ENCODE measurements at regions not wholly inside any gene's neighbourhood (a gene's known extent, or its start where the extent isn't known, plus 50 kb on each side); places are given as distances from the start of the nearest gene placed in this dataset.
"Not testable (repeated sequence)": the region's sequence is repeated elsewhere in the genome, so short reads cannot be mapped to it uniquely, and the experiment has no call there.

DNA sequence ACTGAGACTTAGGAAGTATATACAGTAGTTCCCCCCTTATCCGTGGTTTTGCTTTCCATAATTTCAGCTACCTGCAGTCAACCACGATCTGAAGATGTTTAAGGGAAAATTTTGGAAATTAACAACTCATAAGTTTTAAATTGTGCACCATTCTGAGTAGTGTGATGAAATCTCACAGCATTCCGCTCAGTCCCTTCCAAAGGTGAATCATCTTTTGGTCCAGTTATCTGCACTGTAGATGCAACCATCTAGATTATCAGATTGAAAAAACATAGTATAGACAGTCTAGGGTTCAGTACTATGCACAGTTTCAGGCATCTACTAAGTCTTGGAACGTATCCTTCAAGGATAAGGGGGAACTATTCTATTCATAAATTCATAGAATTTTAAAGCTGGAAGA lies 109.0 kb downstream of the ANXA3 start:
- peak; percentile 21 for DNase-seq

DNA sequence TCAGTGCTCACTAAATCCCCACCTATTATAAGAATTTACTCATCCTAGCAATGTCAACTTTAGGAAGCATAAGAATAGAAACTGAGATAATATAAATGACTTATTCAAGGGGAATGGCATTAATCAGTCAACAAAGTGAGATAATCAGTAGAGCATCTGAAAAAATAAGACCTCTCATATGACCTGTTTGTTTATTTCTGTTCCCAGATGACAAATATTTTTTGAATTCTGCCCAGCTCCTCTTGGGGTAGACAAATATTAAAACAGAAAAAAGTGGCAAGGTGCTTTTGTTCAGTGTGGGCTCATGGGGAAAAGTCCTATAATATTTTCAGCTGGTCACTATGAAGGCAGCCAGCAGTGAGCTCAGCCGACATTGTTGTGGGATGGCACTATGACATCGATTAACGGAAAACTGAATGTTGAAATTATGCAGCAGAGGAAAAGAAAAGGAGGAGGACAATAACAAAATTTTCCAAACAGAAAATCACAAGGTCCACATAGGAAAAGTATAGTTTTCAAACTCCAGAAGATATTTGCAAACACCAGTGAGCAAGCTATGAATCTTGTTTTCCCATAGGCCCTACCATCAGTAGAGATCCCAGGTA lies 109.6 kb downstream of the ANXA3 start:
- DNase-seq = no peak

DNA sequence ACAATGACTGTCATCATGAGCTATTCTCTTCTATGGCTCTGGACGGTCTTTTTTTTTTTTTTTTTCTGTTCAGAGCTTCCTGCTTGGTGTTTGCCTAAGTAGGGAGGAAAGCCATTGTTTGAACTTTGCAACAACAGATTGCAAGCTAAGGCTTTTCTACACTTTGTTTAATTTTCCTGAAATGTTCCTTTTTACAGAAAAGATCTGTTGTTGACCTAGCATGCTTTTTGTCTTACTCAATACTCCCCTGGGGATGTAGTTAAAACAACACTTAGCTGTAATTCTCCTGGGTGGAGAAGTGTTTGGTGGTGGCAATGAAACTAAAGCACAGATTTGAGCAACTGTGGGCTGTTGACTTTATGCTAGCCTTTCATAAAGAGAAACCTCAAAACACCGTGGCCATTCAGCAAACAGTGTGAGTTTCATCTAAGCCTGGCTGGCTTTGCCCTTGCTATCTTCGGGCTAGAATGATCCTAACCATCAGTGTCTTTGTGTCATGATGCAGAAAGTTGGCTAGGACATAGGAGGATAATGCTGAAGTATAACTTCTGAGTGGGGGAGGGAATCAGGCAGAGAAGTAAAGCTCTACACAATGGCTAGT lies 110.5 kb downstream of the ANXA3 start:
- peak; percentile 82 for DNase-seq

DNA sequence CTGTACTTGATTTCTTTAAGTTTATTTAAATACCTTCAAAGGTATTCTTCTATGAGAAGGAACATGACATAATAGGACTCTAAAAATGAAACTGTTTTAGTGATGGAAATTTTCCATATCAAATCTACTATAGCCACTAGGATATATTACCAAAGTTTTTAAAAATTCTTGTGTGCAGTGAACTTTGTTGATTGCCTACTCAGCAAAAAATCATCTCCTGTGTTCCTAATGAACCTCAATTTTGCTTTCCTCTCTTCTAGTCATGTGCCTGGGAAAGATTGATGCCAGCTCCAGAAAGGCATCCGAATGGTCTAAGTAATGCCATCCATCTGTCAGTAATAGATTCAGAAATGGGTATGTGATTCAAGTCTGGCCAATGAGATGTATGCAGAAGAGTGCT lies 111.1 kb downstream of the ANXA3 start:
- DNase-seq = no peak

- not testable (repeated sequence) for DNase-seq
Measured at GRCh38 chr4:78664296-78664695, 111.9 kb upstream of the BMP2K start.

- DNase-seq = no peak
Measured at GRCh38 chr4:78665216-78665770, 110.9 kb upstream of the BMP2K start.

DNA sequence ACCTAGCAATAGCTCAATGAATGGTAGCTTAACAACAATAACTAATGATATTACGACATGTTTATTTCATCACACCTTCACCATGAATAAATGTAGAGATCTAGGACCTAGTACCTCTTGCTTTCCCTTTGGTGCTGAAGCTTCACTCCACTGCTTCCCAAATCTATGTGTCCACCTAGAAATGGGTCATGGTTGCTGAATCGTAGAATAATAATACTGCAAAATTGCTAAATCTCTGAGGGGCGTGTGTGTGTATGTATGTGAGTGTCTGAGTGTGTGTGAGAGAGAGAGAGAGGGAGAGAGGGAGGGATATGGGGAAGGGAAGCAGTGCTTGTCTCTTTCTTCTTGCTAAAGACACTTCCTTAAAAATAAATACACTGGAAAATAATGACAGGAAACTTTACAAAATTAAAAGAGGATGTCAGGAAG lies 109.3 kb upstream of the BMP2K start:
- no peak for DNase-seq

- DNase-seq = no peak
Measured at GRCh38 chr4:78667325-78667724, 108.8 kb upstream of the BMP2K start.

- DNase-seq = no peak
Measured at GRCh38 chr4:78667764-78668163, 108.4 kb upstream of the BMP2K start.

- DNase-seq = no peak
Measured at GRCh38 chr4:78669453-78669852, 106.7 kb upstream of the BMP2K start.

DNA sequence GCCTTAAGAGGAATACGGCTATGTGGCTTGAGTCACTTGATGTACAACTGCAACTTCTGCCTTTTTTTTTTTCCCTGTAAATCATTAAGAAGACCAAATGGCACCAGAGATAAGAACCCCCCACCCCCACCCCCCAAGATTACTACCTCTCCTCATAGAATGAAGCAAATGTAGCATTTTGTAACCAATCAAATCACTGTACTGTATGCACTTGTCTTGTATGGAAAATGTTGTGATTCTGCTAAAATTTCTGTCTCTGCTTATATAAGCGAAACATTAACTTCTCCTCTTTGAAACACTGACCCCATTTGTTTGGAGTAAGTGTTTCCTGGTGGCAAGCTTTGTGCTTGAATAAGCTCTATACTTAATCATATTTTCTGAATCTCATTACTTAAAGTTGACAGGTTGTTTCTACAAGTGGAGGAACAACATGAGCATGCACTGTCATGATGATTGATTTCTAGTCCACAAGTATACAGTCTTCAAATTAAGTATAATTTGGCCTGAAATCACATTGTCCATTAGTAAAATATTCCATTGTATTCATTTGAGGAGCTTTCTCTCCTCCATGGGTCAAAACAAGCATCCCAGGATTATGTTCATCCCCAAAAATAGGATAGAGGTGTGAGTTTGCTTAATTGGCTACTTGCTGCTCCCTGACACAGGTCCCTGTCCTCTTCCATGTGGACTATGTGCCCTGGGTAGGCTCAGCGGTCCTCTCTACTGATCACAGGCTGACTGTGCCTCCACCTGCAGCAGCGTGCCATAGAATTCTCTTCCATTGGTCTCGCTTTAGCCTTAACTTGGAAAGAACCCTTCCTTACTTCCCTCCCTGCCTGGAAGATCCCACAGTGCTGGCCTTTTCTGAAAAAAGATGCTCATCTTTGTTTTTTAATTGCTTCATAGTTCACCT lies 104.0 kb upstream of the BMP2K start:
- no peak for DNase-seq

- no peak for DNase-seq
Measured at GRCh38 chr4:78673337-78673736, 102.8 kb upstream of the BMP2K start.

DNA sequence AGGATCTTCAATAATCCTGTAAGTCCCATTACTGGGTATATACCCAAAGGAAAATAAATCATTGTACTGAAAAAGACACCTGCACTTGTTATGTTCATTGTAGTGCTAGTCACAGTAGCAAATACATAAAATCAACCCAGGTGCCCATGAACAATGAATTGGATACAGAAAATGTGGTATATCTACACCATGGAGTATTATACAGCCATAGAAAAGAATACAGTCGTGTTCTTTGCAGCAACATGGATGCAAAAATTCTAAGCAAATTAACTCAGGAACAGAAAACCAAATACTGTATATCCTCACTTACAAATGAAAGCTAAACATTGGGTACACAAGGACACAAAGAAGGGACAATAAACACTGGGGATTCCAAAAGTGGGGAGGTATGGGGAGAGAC lies 100.8 kb upstream of the BMP2K start:
- DNase-seq = no peak

DNA sequence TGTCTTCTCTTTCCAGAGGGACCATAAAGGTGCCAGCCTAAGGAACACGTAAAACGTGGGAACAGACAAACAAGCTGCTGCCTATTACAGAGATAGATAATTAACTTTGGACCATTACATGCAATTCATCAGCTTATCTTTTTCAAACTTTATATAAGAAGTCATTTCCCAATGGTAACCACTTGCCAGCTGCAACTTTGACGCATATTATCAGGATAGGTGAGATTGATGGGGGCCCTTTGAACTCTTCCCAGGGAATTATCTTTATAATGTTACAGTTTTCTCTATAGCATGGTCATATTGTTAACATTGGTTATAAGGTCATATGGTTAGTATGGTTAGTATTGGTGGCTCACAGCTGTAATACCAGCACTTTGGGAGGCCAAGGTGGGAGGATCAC lies 94.1 kb upstream of the BMP2K start:
- DNase-seq = no peak

GRCh38 chr4:78683352-78683751 lies 92.8 kb upstream of the BMP2K start:
- DNase-seq = no peak

DNA sequence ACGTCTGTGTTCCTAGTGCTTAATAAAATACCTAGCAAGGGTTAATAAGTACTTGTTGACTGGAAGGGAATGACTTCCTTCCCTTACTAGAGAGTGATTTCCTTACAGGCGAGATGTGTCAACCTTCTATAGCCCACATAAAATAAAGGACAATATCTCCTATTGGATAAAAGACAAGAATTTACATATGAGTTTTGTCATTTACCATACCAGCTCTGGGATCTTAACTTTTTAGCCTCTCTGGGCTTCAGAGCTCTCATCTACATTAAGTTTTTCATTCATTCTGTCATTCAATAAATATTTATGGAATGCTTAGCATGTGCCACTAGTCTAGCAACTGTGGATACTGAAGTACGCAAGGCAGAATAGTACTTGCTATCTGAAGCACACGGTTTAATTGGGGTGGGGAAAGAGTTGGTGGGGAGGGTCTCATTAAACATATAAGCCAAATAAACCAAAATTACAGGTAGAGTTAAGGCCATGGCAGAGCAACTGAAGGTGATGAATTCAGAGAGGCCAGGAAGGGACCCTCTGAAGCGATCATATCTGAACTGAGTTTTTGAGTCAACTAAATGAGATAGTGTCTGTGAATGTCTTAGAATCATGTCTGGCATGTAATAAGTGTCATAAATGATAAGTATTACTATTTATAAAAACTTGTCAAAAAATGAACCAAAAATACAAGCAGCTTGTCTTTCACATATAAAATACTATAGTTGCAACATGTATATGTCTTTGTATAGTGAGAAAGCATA lies 91.6 kb upstream of the BMP2K start:
- peak; percentile 82 for DNase-seq

- no peak for DNase-seq
Measured at GRCh38 chr4:78687818-78688217, 88.3 kb upstream of the BMP2K start.

- peak; percentile 14 for DNase-seq
Measured at GRCh38 chr4:78688366-78688765, 87.8 kb upstream of the BMP2K start.

DNA sequence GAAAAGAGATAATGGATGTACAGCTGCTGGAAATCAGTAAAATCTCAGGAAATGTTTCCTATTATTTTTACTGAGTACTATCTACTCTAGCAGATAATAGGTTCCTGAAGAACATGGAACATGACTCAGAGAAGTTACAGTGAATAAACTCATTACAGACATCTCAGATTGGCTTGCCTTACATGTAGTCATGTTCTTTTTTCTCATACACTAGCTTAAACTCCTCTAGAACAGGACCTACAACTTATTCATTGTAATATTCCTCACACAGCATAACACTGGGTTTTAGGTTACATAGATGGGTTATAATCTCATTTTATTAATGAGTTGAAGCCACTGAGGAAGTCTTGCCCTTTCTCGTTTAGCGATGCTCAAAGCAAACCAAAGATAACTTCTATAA lies 86.9 kb upstream of the BMP2K start:
- no peak for DNase-seq

DNA sequence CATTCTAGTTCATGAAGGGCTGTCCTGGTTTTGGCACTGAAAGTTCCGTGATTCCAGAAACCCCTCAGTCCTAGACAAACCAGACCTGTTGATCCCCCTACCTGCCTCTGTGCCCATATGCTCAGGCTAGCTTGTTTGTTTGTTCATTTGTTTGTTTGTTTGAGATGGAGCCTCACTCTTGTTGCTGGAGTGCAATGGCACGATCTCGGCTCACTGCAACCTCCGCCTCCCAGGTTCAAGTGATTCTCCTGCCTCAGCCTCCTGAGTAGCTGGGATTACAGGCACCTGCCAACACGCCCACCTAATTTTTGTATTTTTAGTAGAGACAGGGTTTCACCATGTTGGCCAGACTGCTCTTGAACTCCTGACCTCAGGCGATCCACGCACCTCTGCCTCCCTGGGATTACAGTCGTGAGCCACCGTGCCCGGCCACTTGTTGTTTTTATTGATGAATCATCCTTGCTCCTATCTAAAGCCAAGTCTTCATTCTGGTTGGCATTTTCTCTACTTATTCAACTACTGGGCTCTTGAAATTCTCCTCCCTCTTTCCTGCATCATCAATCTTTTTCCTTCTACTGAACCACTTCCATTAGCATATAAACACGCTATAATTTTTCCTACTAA lies 86.3 kb upstream of the BMP2K start:
- DNase-seq = no peak

DNA sequence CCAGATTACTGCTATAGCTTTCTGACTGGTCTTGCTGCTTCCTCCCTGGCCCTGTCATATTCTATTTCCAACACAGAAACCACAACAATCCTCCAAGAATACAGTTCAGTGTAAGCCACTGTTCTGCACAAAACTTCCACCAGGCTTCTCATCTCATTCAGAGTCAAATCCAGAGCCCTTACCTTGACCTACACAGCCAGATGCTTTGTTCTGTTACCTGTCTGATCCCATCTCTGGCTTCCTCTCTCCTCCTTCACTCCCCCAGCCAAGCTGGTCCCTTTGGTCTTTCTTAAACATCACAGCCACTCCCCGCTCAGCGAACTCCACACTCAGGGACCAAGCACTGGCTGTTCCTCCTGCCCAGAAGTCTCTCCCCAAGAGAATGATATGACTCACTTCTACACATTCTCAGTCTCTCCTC lies 84.8 kb upstream of the BMP2K start:
- peak; percentile 37 for DNase-seq
